Neural progenitor cell (in vitro differentiated cells): ENCODE measurements at regions not wholly inside any gene's neighbourhood (a gene's known extent, or its start where the extent isn't known, plus 50 kb on each side); places are given as distances from the start of the nearest gene placed in this dataset.

Experiments
- DNase-seq: peaks from one replicate; pipeline ENCODE4 v3.0.0-alpha.2; 2016; ENCODE audit warnings: low spot score
- H2AFZ ChIP-seq: fragments of 200-600 bp; sonication (generic); replicated peaks from 2 replicates; pipeline ENCODE4 v1.6.1; 2016; ENCODE audit warnings: antibody characterized with exemption
- H3F3A ChIP-seq: fragments of 200-600 bp; sonication (generic); 2 replicates; pipeline ENCODE4 v1.6.1; 2016; ENCODE audit warnings: antibody characterized with exemption, low read depth
- H3K27ac ChIP-seq: fragments of 200-600 bp; sonication (generic); 2 replicates; pipeline ENCODE4 v1.5.1; 2016; ENCODE audit warnings: mild to moderate bottlenecking
- H3K27me3 ChIP-seq: fragments of 200-600 bp; sonication (generic); 2 replicates; pipeline ENCODE4 v1.6.1; 2016; ENCODE audit warnings: mild to moderate bottlenecking, moderate library complexity
- H3K36me3 ChIP-seq: fragments of 200-600 bp; sonication (generic); 2 replicates; pipeline ENCODE4 v1.5.1; 2016
- H3K4me1 ChIP-seq: fragments of 200-600 bp; sonication (generic); 2 replicates; pipeline ENCODE4 v1.6.1; 2016; ENCODE audit warnings: mixed run types
- H3K4me2 ChIP-seq: fragments of 200-600 bp; sonication (generic); 2 replicates; pipeline ENCODE4 v1.6.1; 2016
- H3K4me3 ChIP-seq: fragments of 200-600 bp; sonication (generic); 2 replicates; pipeline ENCODE4 v1.5.1; 2016
- H3K79me2 ChIP-seq: fragments of 200-600 bp; sonication (generic); 2 replicates; pipeline ENCODE4 v1.6.1; 2016; ENCODE audit warnings: low read depth
- H3K9ac ChIP-seq: fragments of 200-600 bp; sonication (generic); 2 replicates; pipeline ENCODE4 v1.6.1; 2016
- H3K9me3 ChIP-seq: fragments of 200-600 bp; sonication (generic); 2 replicates; pipeline ENCODE4 v1.5.1; 2016; ENCODE audit warnings: low read depth
- H4K20me1 ChIP-seq: fragments of 200-600 bp; sonication (generic); 2 replicates; pipeline ENCODE4 v1.6.1; 2016; ENCODE audit warnings: low read depth
- H3K27ac Mint-ChIP-seq: 3 replicates; pipeline ENCODE4 v1.8.0; 2021; ENCODE audit warnings: mixed read lengths
- H3K27me3 Mint-ChIP-seq: 2 replicates; pipeline ENCODE4 v1.8.0; 2022; ENCODE audit warnings: low read depth, mild to moderate bottlenecking, inconsistent platforms, moderate library complexity, mixed read lengths; ENCODE audit not compliant: insufficient read depth
- H3K36me3 Mint-ChIP-seq: 3 replicates; pipeline ENCODE4 v1.8.0; 2021; ENCODE audit warnings: mixed read lengths
- H3K4me1 Mint-ChIP-seq: 3 replicates; pipeline ENCODE4 v1.8.0; 2021; ENCODE audit warnings: mixed read lengths
- H3K4me3 Mint-ChIP-seq: 3 replicates; pipeline ENCODE4 v1.8.0; 2021; ENCODE audit warnings: mild to moderate bottlenecking, moderate library complexity, mixed read lengths
- H3K9me3 Mint-ChIP-seq: 3 replicates; pipeline ENCODE4 v1.8.0; 2020; ENCODE audit warnings: mixed read lengths
- CTCF ChIP-seq: fragments of 200-600 bp; sonication (generic); IDR thresholded peaks from 2 replicates; pipeline ENCODE4 v1.5.1; 2017; ENCODE audit warnings: antibody characterized with exemption, mild to moderate bottlenecking
- EZH2 ChIP-seq: fragments of 200-600 bp; sonication (generic); IDR thresholded peaks from 2 replicates; pipeline ENCODE4 v1.6.1; 2017; ENCODE audit warnings: antibody characterized with exemption, mild to moderate bottlenecking, moderate library complexity
- EZH2phosphoT487 ChIP-seq: fragments of 200-600 bp; sonication (generic); IDR thresholded peaks from 2 replicates; pipeline ENCODE4 v1.6.1; 2017; ENCODE audit warnings: antibody characterized with exemption

GRCh38 chr1:168974611-168975010 lies 131.9 kb upstream of the ATP1B1 start:
- H3K9me3 ChIP-seq = no peaks in the 10 kb centered on the region
- Mint-ChIP-seq H3K9me3 (peaks cover 2% of the 10 kb centered on the region), H3K4me3 (no peak overlapping the region), H3K4me1 (peaks cover 14% of the 10 kb centered on the region), H3K27ac (no peak overlapping the region), H3K36me3 (no peaks in the 10 kb centered on the region), H3K27me3 (peaks cover 2% of the 10 kb centered on the region)
- H3K27ac ChIP-seq = no peak overlapping the region
- no peaks in the 10 kb centered on the region for H3K36me3 ChIP-seq
- H3K27me3 ChIP-seq = no peaks in the 10 kb centered on the region
- H3K4me2 ChIP-seq = no peak overlapping the region
- H3K9ac ChIP-seq = no peak overlapping the region
- no peak for DNase-seq
- no peak for TF ChIP-seq CTCF
- TF ChIP-seq EZH2 = no peak
- TF ChIP-seq EZH2phosphoT487 = no peak
- H3K4me3 ChIP-seq = no peak overlapping the region
- H2AFZ ChIP-seq = no peak overlapping the region
- H3K79me2 ChIP-seq = no peaks in the 10 kb centered on the region
- peaks cover 13% of the 10 kb centered on the region for H3F3A ChIP-seq
- peaks cover 25% of the 10 kb centered on the region for H3K4me1 ChIP-seq
- H4K20me1 ChIP-seq = no peaks in the 10 kb centered on the region

GRCh38 chr1:168976267-168976666 lies 130.2 kb upstream of the ATP1B1 start:
- H3K9me3 ChIP-seq = no peaks in the 10 kb centered on the region
- no peak overlapping the region for H3K27ac Mint-ChIP-seq
- H2AFZ ChIP-seq = no peak overlapping the region
- H3K9ac ChIP-seq = no peak overlapping the region
- H3K4me3 Mint-ChIP-seq = no peak overlapping the region
- no peak overlapping the region for H3K27ac ChIP-seq
- peaks cover 8% of the 10 kb centered on the region for H3F3A ChIP-seq
- no peak for DNase-seq
- H3K79me2 ChIP-seq = no peaks in the 10 kb centered on the region
- peaks cover 2% of the 10 kb centered on the region for H3K27me3 Mint-ChIP-seq
- H3K4me2 ChIP-seq = no peak overlapping the region
- no peak overlapping the region for H3K4me3 ChIP-seq
- H4K20me1 ChIP-seq = no peaks in the 10 kb centered on the region
- no peak for TF ChIP-seq CTCF
- TF ChIP-seq EZH2 = no peak
- no peak for TF ChIP-seq EZH2phosphoT487
- peaks cover 2% of the 10 kb centered on the region for H3K9me3 Mint-ChIP-seq
- no peaks in the 10 kb centered on the region for H3K27me3 ChIP-seq
- peaks cover 8% of the 10 kb centered on the region for H3K4me1 Mint-ChIP-seq
- no peaks in the 10 kb centered on the region for H3K36me3 ChIP-seq
- H3K36me3 Mint-ChIP-seq = no peaks in the 10 kb centered on the region
- peaks cover 15% of the 10 kb centered on the region for H3K4me1 ChIP-seq

- Histone ChIP-seq H3K27ac (no peak overlapping the region), H3K4me3 (no peak overlapping the region), H3K27me3 (no peaks in the 10 kb centered on the region), H3K36me3 (no peaks in the 10 kb centered on the region), H3K9ac (no peak overlapping the region), H3K4me2 (no peak overlapping the region), H3K79me2 (no peaks in the 10 kb centered on the region), H4K20me1 (no peaks in the 10 kb centered on the region), H3F3A (peaks cover 7% of the 10 kb centered on the region), H3K9me3 (no peaks in the 10 kb centered on the region), H3K4me1 (peaks cover 10% of the 10 kb centered on the region), H2AFZ (peak overlapping the region; percentile 5)
- Mint-ChIP-seq H3K9me3 (peaks cover 2% of the 10 kb centered on the region), H3K27ac (no peak overlapping the region), H3K4me1 (peaks cover 4% of the 10 kb centered on the region), H3K27me3 (peaks cover 2% of the 10 kb centered on the region), H3K36me3 (no peaks in the 10 kb centered on the region), H3K4me3 (no peak overlapping the region)
- no peak for DNase-seq
- TF ChIP-seq EZH2phosphoT487 (no peak), CTCF (no peak), EZH2 (no peak)
Measured at GRCh38 chr1:168977618-168978017, 128.9 kb upstream of the ATP1B1 start.
